Activated T-helper 1 cell treated with anti-CD3 and anti-CD28 coated beads, Interleukin-12 subunit alpha, Interleukin-12 subunit beta, Interleukin-2, Interleukin-4 antibody, amounts not matched to agents 30 ng/mL and 10 ng/mL and 1 ng/mL, durations not matched to agents 14 hours and 24 hours and 36 hours (primary cell): ENCODE measurements at regions not wholly inside any gene's neighbourhood (a gene's known extent, or its start where the extent isn't known, plus 50 kb on each side); places are given as distances from the start of the nearest gene placed in this dataset.

Experiments
- DNase-seq: peaks from one replicate; pipeline ENCODE4 v3.0.0; 2021; ENCODE audit warnings: low spot score
- H3K27ac Mint-ChIP-seq: one replicate; pipeline ENCODE4 v1.8.0; 2021; ENCODE audit warnings: mild to moderate bottlenecking, mixed read lengths
- H3K27me3 Mint-ChIP-seq: one replicate; pipeline ENCODE4 v1.8.0; 2022; ENCODE audit warnings: mild to moderate bottlenecking, moderate library complexity, mixed read lengths; ENCODE audit not compliant: insufficient read depth
- H3K36me3 Mint-ChIP-seq: one replicate; pipeline ENCODE4 v1.8.0; 2021; ENCODE audit warnings: low read depth, mixed read lengths
- H3K4me1 Mint-ChIP-seq: one replicate; pipeline ENCODE4 v1.8.0; 2021; ENCODE audit warnings: low read depth, mixed read lengths
- H3K4me3 Mint-ChIP-seq: one replicate; pipeline ENCODE4 v1.8.0; 2021; ENCODE audit warnings: mild to moderate bottlenecking, moderate library complexity, mixed read lengths
- H3K9me3 Mint-ChIP-seq: one replicate; pipeline ENCODE4 v1.8.0; 2021; ENCODE audit warnings: mixed read lengths
- intact Hi-C: fragments of 100-400 bp; cut with micrococcal nuclease; formaldehyde crosslinking; loops from one replicate; pipeline ENCODE4 v1.15.1; 2024

DNA sequence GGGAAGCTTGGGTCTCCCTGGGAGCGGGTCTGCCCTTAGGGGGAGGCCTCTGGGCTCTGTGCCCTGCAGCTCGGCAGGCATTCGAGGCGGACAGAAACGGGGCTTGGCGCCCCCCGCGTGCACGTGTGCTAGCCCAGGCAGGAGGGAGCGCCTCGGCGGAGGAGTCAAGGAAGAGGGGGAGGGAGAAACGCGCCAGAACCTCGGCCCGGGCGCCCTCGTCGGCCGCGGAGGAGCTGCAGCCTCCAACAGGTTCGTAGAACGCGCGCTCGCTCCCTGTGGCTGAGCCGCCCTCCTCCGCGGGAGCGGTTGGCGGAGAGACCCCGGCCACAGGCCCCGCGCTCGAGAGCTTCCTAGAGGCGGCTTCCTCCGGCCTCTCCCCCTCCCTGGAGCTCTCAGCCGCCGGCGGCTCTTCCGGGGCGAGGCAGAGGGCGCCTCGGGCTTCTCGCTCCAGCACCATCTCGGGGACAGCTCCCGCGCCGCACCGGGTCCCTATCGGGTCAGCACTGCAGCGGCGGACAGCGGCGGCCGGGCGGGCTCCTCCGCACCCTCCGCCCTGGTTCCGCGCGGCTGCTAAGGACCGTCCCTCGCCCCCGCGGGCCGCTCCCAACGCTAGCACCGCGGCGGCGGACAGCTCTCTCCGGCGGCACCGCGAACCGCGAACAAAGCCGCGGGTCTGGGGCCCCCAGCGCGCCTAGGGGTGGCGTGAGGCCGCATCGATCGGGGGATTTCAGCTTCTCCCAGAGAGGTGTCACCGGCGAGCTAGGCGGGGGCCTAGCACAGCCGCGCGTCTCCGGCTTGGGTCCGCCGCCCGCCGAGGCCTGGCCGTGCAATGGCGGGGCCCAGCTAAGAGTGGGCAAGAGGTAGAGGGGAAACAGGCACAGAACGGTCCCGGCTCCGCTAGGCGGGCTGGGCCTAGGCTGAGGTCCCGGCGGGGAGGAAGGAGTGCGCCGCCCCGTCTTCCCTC lies 74.6 kb upstream of the CPLX2 start:
- intact Hi-C loops, result loop anchor here (1.0 to 2.0 kb wide), 2 partner anchors 74 to 144 kb away; partner anchors contain the start of gene CPLX2
- Mint-ChIP-seq H3K4me1 (no peaks in the 10 kb centered on the region), H3K36me3 (no peaks in the 10 kb centered on the region), H3K4me3 (no peak overlapping the region), H3K27me3 (peaks cover 31% of the 10 kb centered on the region), H3K27ac (no peak overlapping the region), H3K9me3 (no peaks in the 10 kb centered on the region)
- peak; percentile 78 for DNase-seq

DNA sequence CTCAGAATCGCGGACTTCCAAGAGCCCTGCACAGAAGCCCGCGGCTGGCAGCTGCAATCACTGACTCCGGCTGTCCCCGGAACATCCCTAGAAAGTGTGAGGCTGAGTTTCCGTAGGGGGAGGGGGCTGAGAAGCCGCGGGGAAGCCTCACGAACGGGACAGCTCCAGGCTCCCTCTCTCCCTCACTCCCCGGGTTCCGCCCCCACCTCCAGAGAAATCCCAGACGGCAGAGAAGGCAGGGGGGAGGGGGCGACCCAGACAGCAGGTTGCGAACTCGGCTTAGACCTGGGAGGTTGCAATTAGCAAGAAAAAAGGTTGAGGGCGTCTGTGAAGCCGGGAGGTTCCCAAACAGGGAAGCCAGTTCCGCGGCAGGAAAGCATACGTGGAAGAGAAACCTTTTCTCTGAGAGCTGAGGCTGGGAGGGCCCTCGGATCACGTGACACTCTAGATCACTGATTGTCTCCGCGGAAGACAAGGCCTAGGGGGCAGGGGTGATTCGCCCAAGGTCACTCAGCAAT lies 73.8 kb upstream of the CPLX2 start:
- DNase-seq, result no peak
- H3K27me3 Mint-ChIP-seq, result peaks cover 31% of the 10 kb centered on the region

DNA sequence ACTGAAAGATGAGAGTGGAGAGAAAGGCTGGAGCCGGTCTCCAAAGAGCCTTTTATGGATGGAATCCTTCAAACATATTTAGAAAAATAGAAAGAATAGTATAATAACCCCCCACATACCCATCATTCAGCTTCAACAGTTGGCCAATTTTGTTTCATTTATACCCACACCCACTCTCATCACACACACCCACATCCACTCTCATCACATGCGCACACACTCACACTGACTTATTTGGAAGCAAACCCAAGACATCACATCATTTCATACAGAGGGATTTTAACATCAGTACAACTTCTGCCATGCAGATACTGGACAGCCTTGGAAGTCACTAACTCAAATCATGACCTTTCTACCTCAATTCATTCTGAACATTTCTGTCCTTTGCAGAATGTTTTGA lies 72.8 kb upstream of the CPLX2 start:
- intact Hi-C loops, result no loop called here
- Mint-ChIP-seq H3K9me3 (no peaks in the 10 kb centered on the region), H3K27me3 (peaks cover 27% of the 10 kb centered on the region), H3K36me3 (no peaks in the 10 kb centered on the region), H3K27ac (no peak overlapping the region), H3K4me3 (no peak overlapping the region), H3K4me1 (no peaks in the 10 kb centered on the region)
- no peak for DNase-seq

More for the DNA sequence above, 73.8 kb upstream of the CPLX2 start:
- H3K9me3 Mint-ChIP-seq, result no peaks in the 10 kb centered on the region
- H3K4me3 Mint-ChIP-seq, result no peak overlapping the region
- no peaks in the 10 kb centered on the region for H3K4me1 Mint-ChIP-seq
- no peak overlapping the region for H3K27ac Mint-ChIP-seq
- intact Hi-C loops, result loop anchor here (1.0 to 2.0 kb wide), 2 partner anchors 74 to 145 kb away; partner anchors contain the start of gene CPLX2
- no peaks in the 10 kb centered on the region for H3K36me3 Mint-ChIP-seq

DNA sequence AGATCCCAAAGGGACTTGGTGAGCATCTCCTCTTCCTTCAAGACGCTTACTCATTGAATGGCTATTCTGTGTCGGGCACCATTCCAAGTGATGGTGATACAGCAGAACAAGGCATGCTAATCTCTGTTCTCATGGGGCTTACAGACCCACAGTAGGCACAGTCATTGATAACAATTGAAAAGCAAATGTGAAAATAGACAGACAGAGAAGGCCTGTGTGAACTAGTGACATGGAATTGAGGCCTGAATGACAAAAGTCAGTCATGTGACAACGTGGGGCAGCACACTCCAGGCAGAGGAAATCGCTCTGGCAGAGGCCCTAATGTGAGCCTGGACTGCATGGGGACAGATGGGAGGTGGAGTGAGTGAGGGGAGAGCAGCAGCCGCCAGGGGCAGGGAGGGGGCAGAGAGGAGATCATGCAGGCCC lies 70.7 kb upstream of the CPLX2 start:
- Mint-ChIP-seq H3K27me3 (peaks cover 17% of the 10 kb centered on the region), H3K4me1 (no peaks in the 10 kb centered on the region), H3K27ac (no peak overlapping the region), H3K4me3 (no peak overlapping the region), H3K9me3 (no peaks in the 10 kb centered on the region), H3K36me3 (no peaks in the 10 kb centered on the region)
- intact Hi-C loops, result no loop called here
- no peak for DNase-seq

DNA sequence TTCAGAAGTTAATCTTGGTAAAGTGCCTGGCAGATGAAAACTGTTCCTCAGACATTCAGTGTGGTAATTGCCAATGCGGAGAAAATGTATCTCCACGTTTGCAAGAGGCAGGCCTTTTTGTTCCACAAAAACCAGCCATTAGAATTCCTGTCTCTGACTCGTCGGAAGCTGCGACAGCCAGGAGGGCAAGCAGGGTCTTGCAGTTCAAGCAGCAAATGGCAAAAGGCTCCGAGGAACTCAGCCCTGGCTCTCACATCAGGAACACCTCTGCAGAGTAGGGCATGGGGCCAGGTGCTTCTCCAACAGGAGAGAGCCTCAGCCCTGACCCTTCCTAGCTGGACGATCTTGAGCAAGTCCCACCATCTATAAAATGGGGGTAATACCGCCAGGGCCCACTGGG lies 69.0 kb upstream of the CPLX2 start:
- Mint-ChIP-seq H3K4me1 (no peaks in the 10 kb centered on the region), H3K36me3 (no peaks in the 10 kb centered on the region), H3K27ac (no peak overlapping the region), H3K4me3 (no peak overlapping the region), H3K27me3 (peaks cover 12% of the 10 kb centered on the region), H3K9me3 (no peaks in the 10 kb centered on the region)
- no peak for DNase-seq
- intact Hi-C loops, result no loop called here

DNA sequence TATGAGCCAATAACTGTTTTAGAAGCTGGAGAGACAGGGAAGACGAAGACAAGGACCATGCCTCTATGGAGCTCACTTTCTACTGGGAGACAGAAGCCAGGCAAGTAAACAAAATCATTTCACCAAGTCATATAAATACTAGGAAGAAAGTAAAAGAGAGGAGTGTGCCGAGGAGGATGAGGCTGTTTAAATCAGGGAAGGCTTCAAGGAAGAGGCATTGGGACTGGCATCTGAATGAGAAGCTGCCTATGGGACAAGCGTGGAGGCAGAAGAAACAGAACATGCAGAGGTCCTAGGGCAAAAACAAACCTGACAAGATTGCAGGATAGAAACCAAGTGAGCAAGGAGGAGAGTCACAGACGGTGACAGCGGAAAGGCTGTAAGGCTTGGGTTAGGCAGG lies 68.1 kb upstream of the CPLX2 start:
- no peak for DNase-seq
- no peak overlapping the region for H3K27ac Mint-ChIP-seq
- H3K36me3 Mint-ChIP-seq, result no peaks in the 10 kb centered on the region
- H3K9me3 Mint-ChIP-seq, result no peaks in the 10 kb centered on the region
- H3K4me1 Mint-ChIP-seq, result no peaks in the 10 kb centered on the region
- no peak overlapping the region for H3K4me3 Mint-ChIP-seq
- peaks cover 5% of the 10 kb centered on the region for H3K27me3 Mint-ChIP-seq
- intact Hi-C loops, result no loop called here

DNA sequence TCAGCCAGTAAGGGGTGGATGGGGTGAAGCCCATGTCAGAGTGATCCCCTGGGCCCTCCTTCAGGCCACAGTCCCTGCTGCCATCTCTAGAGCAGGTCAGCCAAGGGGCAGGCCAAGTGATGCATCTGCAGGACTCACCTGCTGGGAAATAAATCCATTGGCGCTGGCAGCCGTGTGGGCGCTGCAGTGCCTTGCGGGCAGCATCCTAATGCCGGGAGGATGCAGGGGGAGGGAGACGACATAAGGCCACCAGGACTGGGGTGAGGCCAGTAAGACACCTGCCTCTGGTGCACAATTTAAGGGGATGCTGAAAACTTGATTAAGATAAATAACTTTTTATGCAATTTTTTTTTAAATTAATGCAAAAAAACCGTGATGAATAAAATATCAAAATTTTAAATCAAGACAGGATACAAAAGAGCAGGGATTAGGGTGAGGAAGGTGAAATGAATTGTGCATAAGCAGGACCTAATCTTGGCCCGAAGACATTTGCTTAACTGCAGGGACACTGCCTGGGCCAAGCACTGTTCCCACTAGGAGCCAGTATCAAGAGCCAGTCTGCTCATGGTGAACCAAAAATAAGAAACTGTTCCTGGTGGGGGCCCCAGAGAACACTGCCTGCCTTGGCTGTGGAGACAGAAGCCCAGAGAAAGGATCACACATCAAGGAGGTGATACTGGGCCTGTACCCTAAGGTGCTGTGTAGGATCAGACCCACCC lies 67.5 kb upstream of the CPLX2 start:
- H3K27me3 Mint-ChIP-seq, result peaks cover 3% of the 10 kb centered on the region
- H3K27ac Mint-ChIP-seq, result no peak overlapping the region
- DNase-seq, result no peak
- no peaks in the 10 kb centered on the region for H3K36me3 Mint-ChIP-seq
- H3K4me3 Mint-ChIP-seq, result no peak overlapping the region
- intact Hi-C loops, result no loop called here
- H3K4me1 Mint-ChIP-seq, result no peaks in the 10 kb centered on the region
- no peaks in the 10 kb centered on the region for H3K9me3 Mint-ChIP-seq

DNA sequence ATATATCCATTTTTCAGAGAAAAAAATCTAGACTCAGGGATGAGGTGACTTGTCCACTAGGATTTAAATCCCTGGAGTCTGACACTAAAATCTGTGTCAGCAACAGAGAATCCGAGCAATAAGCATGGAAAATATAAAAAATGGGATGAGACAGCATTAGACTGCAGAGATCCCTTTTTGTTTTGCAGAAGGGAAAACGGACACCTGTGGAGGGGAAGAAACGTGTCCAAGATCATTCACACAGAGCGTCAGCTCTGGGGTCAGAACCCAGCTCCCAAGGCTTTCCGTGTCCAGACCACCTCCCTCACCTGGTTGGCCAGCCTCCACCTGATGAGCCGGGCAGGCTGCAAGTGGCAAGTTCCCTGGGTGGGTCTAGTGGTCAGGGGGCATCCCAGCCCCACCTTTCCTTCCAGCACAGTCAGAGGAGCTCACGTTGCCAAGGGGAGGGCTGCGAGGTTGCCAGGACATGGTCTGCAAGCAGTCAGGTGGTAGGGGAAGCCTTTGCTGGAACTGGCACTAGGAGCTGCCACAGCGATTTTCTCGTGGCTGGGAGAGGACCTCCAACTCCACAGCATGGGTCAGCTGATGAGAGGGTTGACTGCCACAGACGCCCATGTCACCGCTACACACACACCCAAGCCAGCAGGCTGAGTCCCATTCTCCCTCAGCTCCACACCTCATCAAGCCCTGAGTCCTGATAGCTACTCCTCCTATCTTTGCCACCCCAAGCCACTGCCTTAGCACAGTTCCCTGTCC lies 65.9 kb upstream of the CPLX2 start:
- intact Hi-C loops, result no loop called here
- no peaks in the 10 kb centered on the region for H3K36me3 Mint-ChIP-seq
- DNase-seq, result no peak
- no peak overlapping the region for H3K4me3 Mint-ChIP-seq
- H3K27me3 Mint-ChIP-seq, result peaks cover 3% of the 10 kb centered on the region
- H3K9me3 Mint-ChIP-seq, result no peaks in the 10 kb centered on the region
- no peaks in the 10 kb centered on the region for H3K4me1 Mint-ChIP-seq
- H3K27ac Mint-ChIP-seq, result no peak overlapping the region

DNA sequence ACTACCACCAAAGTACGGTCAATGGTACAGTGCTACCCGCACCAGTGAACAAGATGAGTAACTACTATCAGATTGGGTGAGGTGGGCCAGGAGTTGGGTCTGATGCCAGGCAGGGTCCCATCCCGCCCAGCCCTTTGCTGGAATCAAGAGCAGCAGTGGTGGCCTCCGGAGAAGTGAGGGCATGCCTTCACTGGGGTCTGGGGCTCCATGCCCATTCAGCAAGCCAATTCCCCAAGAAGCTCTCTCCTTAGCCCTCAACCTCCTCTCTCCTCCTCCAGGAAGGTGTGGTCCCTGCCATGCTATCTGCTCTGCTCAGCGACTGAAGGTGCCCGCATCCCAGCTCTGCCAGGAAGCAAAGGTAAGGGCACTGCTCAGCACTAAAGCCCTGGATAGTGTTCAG lies 62.7 kb upstream of the CPLX2 start:
- Mint-ChIP-seq H3K4me3 (no peak overlapping the region), H3K9me3 (no peaks in the 10 kb centered on the region), H3K27ac (no peak overlapping the region), H3K27me3 (no peaks in the 10 kb centered on the region), H3K4me1 (no peaks in the 10 kb centered on the region), H3K36me3 (no peaks in the 10 kb centered on the region)
- no peak for DNase-seq
- intact Hi-C loops, result no loop called here

DNA sequence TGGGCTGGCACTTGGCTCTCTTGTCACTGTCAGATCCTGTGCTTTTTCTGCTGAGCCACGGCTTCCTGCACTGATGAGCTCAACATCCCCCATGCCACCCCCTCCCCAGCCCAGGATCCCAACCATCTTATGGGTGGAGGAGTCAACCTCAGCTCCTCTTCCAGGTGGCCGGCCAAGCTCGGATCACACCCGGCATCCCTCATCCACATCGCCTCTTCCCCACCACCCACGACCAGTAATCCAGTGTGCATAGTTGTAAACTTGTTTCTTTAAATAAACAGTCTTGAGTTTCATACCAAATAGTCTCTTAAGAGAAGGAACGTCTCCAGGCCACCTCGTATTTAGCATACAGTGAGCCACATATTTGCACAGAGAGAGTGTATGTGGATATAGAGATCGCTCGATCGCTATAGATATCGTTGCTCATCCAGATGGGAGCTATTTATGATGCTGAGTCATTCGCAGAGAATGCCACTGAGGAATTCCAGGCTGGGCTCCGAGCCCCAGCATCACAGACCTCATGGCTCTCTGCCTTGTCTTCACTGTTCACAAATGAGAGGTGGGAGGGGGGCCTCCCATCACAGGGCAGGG lies 61.8 kb upstream of the CPLX2 start:
- DNase-seq, result no peak
- Mint-ChIP-seq H3K36me3 (no peaks in the 10 kb centered on the region), H3K4me1 (no peaks in the 10 kb centered on the region), H3K4me3 (no peak overlapping the region), H3K27ac (no peak overlapping the region), H3K9me3 (no peaks in the 10 kb centered on the region), H3K27me3 (no peaks in the 10 kb centered on the region)
- intact Hi-C loops, result no loop called here

DNA sequence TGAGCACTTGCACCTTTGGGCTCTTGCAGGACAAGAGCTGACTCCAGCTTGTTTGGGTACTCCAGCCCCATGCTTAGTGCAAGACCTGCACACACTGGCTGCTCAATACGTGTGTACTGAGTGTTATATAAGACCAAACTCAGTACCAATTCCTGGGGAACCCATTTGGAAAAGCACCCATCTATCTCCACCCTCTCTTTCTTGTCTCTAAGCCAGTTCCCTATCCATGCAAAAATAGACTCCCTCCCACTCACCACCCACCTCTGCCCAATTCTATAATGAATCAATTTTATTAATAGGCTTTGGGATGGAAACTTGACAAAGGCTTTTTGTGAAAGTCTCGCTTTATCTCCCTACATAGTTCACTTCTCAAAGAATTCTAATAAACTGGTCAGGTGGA lies 60.9 kb upstream of the CPLX2 start:
- H3K9me3 Mint-ChIP-seq, result no peaks in the 10 kb centered on the region
- no peak overlapping the region for H3K27ac Mint-ChIP-seq
- no peak overlapping the region for H3K4me3 Mint-ChIP-seq

DNA sequence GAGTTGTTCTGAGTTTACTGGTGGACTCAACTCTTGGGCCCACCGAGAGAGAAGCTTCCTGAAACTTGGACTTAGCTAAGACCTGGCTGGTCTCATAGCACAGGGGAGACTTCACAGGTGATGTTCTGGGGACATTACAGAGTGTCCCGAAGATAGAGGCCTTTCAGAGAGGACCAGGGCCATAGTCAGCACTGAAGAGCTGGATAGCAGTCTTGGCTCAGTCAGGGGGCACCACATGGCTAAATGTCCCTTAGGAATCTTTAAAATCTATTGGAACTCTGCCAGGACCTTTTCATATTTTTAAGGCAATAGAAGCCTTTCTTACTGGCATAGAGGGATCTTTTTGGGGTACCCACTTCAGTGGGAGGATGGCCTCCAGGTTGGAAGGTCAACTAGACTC lies 59.8 kb upstream of the CPLX2 start:
- Mint-ChIP-seq H3K27ac (no peak overlapping the region), H3K27me3 (no peaks in the 10 kb centered on the region), H3K9me3 (no peaks in the 10 kb centered on the region), H3K4me1 (no peaks in the 10 kb centered on the region), H3K4me3 (no peak overlapping the region), H3K36me3 (no peaks in the 10 kb centered on the region)
- intact Hi-C loops, result no loop called here
- DNase-seq, result no peak

More for the DNA sequence above, 60.9 kb upstream of the CPLX2 start:
- Mint-ChIP-seq H3K4me1 (no peaks in the 10 kb centered on the region), H3K27me3 (no peaks in the 10 kb centered on the region), H3K36me3 (no peaks in the 10 kb centered on the region)
- intact Hi-C loops, result no loop called here
- DNase-seq, result no peak
